ENCODE measurements at regions not wholly inside any gene's neighbourhood (a gene's known extent, or its start where the extent isn't known, plus 50 kb on each side); places are given as distances from the start of the nearest gene placed in this dataset.

GRCh38 chr5:107216587-107216986, 454.1 kb downstream of the EFNA5 start:
- no peak for FAIRE-seq

DNA sequence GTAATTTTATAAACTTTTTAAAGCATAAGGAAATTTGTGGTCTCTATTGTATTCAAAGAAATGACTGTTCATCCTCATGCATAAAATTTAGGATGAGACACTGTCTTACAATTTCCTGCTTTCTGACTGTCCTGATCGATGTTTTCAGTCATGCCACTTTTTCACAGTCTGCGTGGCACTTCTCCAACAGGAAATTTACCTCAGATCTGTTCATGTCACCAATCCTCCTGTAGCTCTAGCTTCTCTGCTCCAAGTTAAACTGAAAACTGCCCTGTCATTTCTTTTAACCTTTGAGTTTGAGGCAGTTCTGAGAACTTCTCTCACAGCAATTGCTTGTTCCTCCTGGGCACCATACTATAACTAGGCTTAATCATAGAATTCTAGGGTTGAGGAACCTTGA, 455.1 kb downstream of the EFNA5 start:
- FAIRE-seq: no peak

GRCh38 chr5:107213025-107213424, 457.7 kb downstream of the EFNA5 start:
- FAIRE-seq: no peak

DNA sequence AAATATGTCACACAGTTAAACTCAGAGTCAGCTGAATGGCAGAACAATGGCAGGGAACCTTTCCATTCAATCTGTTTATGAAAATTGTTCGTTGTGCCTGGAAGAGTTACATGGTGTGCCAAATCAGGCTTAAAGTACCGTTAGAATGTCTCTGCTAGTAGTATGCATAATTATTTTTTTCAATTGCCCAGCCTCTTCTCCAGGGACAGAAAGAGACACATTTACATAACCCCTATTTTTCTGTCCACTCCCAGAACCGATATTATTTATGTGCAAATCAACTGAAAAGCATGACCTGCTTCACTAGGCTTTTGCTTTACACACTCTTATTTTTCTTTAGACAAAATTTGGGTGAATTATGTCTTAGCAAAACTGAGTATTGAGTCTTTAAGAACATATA, 459.1 kb downstream of the EFNA5 start:
- FAIRE-seq: no peak

GRCh38 chr5:107208867-107209266, 461.9 kb downstream of the EFNA5 start:
- peak; percentile 23 for FAIRE-seq

DNA sequence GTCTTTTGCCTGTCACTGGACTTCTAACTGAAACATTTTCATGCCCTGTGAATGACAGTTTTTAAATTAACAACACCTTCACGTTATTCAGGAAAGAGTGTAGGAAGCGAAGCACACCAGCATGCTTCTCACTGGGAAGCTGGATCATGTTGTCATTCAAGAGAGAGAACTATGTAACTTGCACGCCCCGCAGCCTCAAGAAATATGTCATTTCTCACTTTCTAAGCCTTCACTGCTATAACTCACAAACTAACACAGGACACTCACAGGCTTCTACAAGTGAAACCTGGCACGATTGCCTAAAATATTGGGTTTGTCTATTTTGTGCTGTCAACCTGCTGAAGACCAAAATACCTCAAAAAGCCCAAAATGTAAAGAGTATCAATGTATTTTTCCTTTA, 466.3 kb downstream of the EFNA5 start:
- FAIRE-seq: no peak

DNA sequence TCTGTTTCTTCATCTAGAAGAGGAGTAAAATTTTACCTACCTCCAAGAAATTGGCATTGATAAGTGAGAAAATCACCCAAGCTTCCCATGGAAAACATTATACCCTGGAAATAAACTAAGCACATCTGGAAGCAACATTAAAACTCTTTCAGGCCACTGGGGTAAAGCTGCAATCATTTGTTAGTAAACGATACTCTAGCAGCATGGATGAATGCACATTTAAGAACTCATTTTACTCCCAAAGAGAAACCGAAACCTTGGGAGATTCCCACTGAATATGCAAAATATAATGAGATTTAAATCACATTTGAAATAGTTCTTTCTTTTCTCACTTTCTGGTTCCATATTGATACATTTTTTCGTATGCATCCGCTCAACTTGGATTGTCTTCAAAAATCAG, 467.5 kb downstream of the EFNA5 start:
- no peak for FAIRE-seq

GRCh38 chr5:107199756-107200155, 471.0 kb downstream of the EFNA5 start:
- FAIRE-seq: no peak

DNA sequence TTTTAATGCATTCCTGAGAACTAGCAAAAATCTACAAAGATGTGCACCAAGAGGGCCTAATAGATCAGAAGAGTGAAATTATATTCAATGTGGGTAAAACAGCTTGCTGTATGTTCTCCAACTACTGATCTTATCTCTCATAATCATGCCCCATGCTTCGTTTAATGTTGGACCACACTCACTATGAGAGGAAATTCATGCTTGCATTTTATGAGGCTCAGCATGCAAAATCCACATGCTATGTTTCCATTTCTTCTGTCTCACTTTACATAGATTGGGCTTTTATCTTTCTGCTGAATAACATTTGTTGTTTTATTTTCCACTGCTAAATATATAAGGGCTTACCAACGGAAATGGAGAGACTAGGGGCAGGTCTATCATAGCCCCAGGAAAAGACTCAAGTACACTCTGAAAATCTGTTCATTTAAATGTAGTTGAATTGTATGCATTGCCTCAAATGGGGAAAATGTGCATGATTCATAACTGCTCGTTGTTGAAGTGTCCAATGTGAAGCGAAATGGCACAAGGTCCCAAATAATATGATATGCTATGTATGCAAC, 474.2 kb downstream of the EFNA5 start:
- FAIRE-seq: no peak

DNA sequence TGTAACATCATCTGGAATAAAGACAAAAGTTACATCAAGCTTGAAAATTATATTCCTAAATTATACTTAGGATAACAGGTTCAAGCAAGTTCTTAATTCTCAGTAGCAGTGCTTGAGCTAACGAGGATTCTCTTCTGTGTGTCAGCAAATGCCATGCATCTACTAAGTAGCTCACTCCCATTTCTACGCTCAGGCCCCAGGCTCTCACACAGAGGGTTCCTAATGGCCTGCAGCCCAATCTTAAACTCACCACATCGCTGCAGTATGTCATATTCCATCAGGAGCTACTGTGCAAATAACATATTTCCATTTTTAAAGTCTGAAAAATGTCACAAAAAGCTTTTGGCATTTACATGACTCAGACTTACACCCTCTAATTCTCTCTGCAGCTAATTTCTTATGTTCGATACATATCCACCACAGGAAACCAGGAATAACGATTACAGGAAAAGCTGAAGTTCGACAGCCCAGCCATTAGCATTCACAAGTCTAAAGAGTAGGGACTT, 474.8 kb downstream of the EFNA5 start:
- no peak for FAIRE-seq

DNA sequence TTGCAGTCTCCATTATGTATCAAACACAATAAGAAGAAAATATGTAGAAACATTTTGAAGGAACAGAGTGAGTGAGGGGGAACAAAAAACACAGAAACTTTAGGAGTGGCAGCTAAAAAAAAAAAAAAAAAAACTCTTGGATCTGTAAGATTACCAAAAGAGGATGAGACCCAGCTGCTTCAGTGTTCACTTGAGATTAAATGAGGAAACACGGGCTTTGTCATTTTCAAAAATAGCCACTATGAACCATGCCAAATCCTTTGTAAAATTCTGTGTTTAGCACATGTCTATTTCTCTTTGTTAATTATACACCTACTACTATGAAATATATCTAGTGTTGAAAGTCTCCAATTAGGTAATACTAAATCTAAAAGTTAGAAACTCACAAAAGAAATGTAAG, 485.9 kb downstream of the EFNA5 start:
- no peak for FAIRE-seq

DNA sequence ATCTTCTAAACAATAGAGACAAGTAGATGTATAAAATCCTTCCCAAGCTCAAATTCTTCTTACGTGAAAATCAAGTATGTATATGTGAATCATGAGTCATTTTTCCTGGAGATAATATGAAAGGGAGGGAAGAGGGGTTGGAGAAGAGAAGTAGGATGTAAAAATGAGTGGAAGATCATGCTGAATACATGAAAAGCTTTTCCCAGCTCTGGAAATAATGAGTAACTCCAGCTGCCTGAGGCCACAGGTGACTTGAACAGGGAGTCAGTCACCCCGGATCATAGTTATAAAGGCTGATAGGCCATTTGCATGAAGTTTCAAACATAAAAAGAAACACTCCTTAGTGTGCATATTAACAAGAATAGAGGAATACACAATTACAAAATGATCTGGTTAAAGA, 486.7 kb downstream of the EFNA5 start:
- FAIRE-seq: no peak

- FAIRE-seq: no peak
These were observed 500.1 kb downstream of the EFNA5 start for GRCh38 chr5:107170620-107171019.

- FAIRE-seq: no peak
These were observed 500.9 kb downstream of the EFNA5 start for GRCh38 chr5:107169867-107170266.

DNA sequence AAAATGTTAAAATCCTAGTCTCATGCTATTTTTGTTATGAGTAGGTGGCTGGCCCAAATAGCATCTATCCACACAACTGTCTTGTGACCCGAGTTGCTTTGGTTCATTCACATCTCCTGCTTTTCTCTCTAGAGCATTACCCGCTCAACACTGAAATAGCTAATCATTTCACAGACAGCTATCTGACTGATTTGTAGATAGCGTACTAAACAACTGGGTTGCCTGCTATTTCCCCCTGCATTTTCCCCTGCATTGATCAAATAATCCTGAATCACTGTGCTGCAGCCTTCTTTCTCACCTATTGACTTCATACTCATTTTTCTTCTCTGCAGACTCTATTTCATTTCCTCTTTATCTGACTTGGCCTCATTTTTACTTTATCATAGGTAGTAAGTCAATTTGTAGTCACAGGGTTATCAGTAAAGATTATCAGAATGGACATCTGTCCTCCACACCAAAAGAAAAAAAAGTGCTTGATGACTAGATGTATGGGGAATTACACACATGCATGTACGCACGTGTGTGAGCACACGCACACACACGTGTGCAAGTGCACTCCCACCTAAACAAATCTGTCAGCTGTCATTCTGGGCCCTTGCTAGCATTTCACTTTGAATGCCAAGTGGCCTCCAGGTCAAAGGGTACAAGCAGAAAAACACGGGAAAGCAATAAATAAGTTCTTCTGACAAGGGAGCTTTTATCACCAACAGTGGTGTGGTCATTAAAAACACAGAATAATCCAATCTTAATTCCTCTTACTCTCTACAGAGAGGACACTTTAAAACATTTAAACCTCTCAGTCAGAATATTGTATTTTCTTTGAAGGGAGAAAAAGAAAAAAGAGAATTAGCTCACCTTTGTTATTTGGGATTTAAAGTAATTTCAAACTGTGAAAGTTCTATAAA, 501.6 kb downstream of the EFNA5 start:
- FAIRE-seq: no peak

- FAIRE-seq: no peak
These were observed 502.7 kb downstream of the EFNA5 start for GRCh38 chr5:107168086-107168485.

DNA sequence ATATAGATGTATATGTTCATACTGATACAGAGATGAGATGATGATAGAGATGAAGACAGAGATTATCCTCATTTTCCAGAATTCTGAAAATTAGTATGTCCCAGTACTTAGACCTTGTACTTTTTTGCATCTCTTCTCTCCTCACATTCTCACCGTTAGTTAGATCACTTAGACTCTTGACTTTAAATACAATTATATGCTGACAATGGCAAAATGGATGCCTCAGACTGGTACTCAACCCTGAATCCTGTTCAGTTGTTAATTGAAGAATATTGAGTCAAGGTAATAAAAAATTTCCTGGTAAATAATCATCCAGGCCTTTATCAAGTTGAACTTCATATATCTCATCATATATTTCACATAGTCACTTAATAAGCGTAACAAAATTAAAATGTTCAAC, 505.4 kb downstream of the EFNA5 start:
- no peak for FAIRE-seq

DNA sequence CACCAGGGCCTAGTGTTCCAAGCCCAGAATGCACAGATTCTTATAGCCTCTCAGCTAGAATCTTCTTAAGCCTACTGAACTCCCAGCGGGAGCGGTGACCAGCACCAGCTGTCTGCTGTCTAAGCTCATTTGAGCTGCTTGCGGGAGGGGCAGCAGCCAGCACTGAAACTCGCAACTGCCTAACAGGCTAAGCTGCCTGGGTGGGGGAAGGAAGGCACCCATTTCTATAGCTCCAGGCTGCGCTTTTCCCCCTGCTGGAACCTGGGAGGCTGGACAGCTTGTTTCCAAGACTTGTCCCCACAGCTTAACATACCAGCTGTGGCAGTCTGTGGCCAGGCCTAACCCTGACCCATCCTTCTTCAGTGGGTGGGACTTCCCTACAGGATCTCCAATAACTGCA, 512.9 kb downstream of the EFNA5 start:
- no peak for FAIRE-seq

DNA sequence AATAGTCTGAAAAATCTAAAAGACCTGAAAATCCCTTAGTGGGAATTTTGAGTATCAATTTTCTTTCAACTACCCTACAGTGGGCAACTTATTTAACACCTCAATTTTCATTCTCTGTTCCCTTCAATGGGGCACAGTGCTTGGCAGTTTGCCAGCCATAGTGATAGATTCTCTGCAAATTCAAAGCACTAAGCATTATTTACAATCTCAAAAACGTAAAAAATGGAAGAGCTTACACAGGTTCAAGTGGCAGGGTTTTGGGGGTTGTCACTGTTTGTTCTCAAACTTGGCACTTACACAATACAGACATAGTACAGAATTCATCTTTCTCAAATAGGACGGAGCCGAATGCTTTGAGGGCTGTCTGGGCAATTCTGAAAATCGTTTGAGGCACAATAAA, 515.0 kb downstream of the EFNA5 start:
- FAIRE-seq: no peak

DNA sequence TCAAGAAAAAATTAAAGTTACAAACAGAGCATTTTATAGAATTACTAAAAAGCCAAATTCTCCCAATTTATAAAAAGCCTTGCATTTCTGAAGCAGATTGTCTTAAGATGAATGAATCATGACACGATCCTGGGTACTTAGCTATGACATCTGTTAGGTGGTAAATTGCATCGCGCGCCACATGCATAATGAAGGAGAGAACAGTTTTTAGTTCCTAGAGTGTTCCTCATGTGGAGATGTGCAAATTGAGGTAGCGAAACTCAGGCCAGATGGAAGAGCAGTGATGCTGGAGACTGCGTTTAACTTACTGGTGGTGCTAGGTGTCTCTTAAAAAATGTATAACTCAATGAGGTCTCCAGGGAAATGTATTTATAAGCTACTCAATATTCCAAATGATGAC, 516.1 kb downstream of the EFNA5 start:
- no peak for FAIRE-seq

- no peak for FAIRE-seq
These were observed 517.5 kb downstream of the EFNA5 start for GRCh38 chr5:107153283-107153682.

GRCh38 chr5:107149243-107150005, 521.3 kb downstream of the EFNA5 start:
- no peak for FAIRE-seq

GRCh38 chr5:107147589-107147988, 523.1 kb downstream of the EFNA5 start:
- FAIRE-seq: no peak

DNA sequence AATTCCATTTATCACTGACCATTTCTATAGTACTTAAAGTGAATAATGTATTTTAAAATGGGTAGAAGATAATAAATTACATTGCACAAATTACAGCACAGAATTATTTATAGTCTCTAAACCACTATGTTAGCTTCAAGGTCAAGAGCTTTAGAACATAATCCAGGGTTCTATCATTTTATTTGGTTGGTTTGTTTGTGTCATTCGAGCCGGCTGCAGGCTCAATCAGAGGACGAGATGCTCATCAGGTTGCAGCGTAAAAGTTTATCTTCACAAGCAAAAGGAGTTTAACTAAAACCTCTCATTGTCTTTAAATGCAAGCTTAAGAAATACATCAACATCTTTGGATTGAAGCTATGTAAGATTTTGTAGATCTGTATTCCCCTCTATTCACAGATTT, 523.8 kb downstream of the EFNA5 start:
- no peak for FAIRE-seq

Data from G401.6 (cell line).